HepG2 (cell line): ENCODE measurements at regions not wholly inside any gene's neighbourhood (a gene's known extent, or its start where the extent isn't known, plus 50 kb on each side); places are given as distances from the start of the nearest gene placed in this dataset.
A peak's percentile ranks its signal among the peaks of the same experiment; 100 is the strongest.

Experiments
- AKNA ChIP-seq: sonication (generic); formaldehyde crosslinking; IDR thresholded peaks from 2 replicates; pipeline ENCODE4 v1.4.0; 2020; ENCODE audit warnings: missing genetic modification reagents, borderline replicate concordance
- CBFB ChIP-seq: sonication (generic); formaldehyde crosslinking; IDR thresholded peaks from 2 replicates; pipeline ENCODE4 v1.4.0; 2020; ENCODE audit warnings: missing genetic modification reagents
- CBX2 ChIP-seq, 2 experiments: fragments of 200-600 bp in 1 of 2; sonication (generic); formaldehyde crosslinking in 1 of 2; IDR thresholded peaks; 2 replicates each; pipeline versions ENCODE4 v1.7.0 to v1.8.1; 2018 to 2022; ENCODE audit warnings: low read depth in 2 of 2, low read length in 1 of 2, mild to moderate bottlenecking in 1 of 2, missing genetic modification reagents in 1 of 2
- FOXJ3 ChIP-seq: sonication (generic); formaldehyde crosslinking; IDR thresholded peaks from 2 replicates; pipeline ENCODE4 v1.4.0; 2020; ENCODE audit warnings: missing genetic modification reagents, mild to moderate bottlenecking, borderline replicate concordance
- FOXO4 ChIP-seq: sonication (generic); formaldehyde crosslinking; conservative IDR thresholded peaks from 2 replicates; pipeline ENCODE4 v1.8.1; 2023; ENCODE audit warnings: missing genetic modification reagents
- HNF4A ChIP-seq: sonication (generic); formaldehyde crosslinking; IDR thresholded peaks from 2 replicates; pipeline ENCODE4 v1.4.0; 2020; ENCODE audit warnings: missing genetic modification reagents
- HNRNPK ChIP-seq: fragments of 200-400 bp; formaldehyde crosslinking; IDR thresholded peaks from 2 replicates; pipeline ENCODE4 v1.6.1; 2018; ENCODE audit warnings: low read length, low read depth, moderate library complexity, mild to moderate bottlenecking; ENCODE audit not compliant: poor library complexity, severe bottlenecking
- IRF1 ChIP-seq: sonication (generic); formaldehyde crosslinking; IDR thresholded peaks from 2 replicates; pipeline ENCODE4 v1.4.0; 2020; ENCODE audit warnings: low read depth, mild to moderate bottlenecking, missing genetic modification reagents
- KAT8 ChIP-seq: IDR thresholded peaks from 2 replicates; pipeline ENCODE4 v1.6.1; 2016; ENCODE audit warnings: missing genetic modification reagents, missing compliant biosample characterization
- MTERF4 ChIP-seq: sonication (generic); formaldehyde crosslinking; IDR thresholded peaks from 2 replicates; pipeline ENCODE4 v1.8.0; 2023; ENCODE audit warnings: mild to moderate bottlenecking, missing genetic modification reagents
- NFYB ChIP-seq: sonication (generic); formaldehyde crosslinking; IDR thresholded peaks from 2 replicates; pipeline ENCODE4 v1.4.0; 2020; ENCODE audit warnings: missing genetic modification reagents
- SATB2 ChIP-seq: sonication (generic); formaldehyde crosslinking; IDR thresholded peaks from 2 replicates; pipeline ENCODE4 v1.5.0; 2020; ENCODE audit warnings: missing genetic modification reagents
- SP5 ChIP-seq: IDR thresholded peaks from 2 replicates; pipeline ENCODE4 v1.6.1; 2016; ENCODE audit warnings: low read depth, borderline replicate concordance
- TEAD2 ChIP-seq: sonication (generic); formaldehyde crosslinking; IDR thresholded peaks from 2 replicates; pipeline ENCODE4 v1.9.0; 2021; ENCODE audit warnings: missing genetic modification reagents
- TOPORS ChIP-seq: sonication (generic); formaldehyde crosslinking; IDR thresholded peaks from 2 replicates; pipeline ENCODE4 v1.8.0; 2023; ENCODE audit warnings: mild to moderate bottlenecking, missing genetic modification reagents
- ZBTB2 ChIP-seq: sonication (generic); formaldehyde crosslinking; IDR thresholded peaks from 2 replicates; pipeline ENCODE4 v1.8.0; 2022; ENCODE audit warnings: low read depth, missing genetic modification reagents
- ZNF138 ChIP-seq: sonication (generic); formaldehyde crosslinking; IDR thresholded peaks from 2 replicates; pipeline ENCODE4 v1.5.0; 2020; ENCODE audit warnings: mild to moderate bottlenecking, low read depth, missing genetic modification reagents
- ZNF205 ChIP-seq: IDR thresholded peaks from 2 replicates; pipeline ENCODE4 v1.6.1; 2018; ENCODE audit warnings: missing biosample characterization, missing genetic modification reagents
- ZNF709 ChIP-seq: sonication (generic); formaldehyde crosslinking; IDR thresholded peaks from 2 replicates; pipeline ENCODE4 v1.5.0; 2020; ENCODE audit warnings: mild to moderate bottlenecking, missing genetic modification reagents

- no peak for TF ChIP-seq KAT8 (CRISPR knock-in tag)
- no peak for TF ChIP-seq HNRNPK
- no peak for TF ChIP-seq MTERF4 (CRISPR knock-in tag)
- TF ChIP-seq FOXO4 (CRISPR knock-in tag), result no peak
- no peak for TF ChIP-seq CBX2 (IDR thresholded peaks at IDR 0.05; ENCODE audit: low read depth, low read length)
- no peak for TF ChIP-seq CBX2 (CRISPR knock-in tag; IDR thresholded peaks at IDR 0.05; ENCODE audit: low read depth)
- TF ChIP-seq ZBTB2 (CRISPR knock-in tag), result no peak
- TF ChIP-seq AKNA (CRISPR knock-in tag), result no peak
- TF ChIP-seq SP5 (CRISPR knock-in tag), result peak; percentile 76; the same call in 1 of the 2 replicates
- TF ChIP-seq IRF1 (CRISPR knock-in tag), result no peak
- TF ChIP-seq NFYB, result no peak
- TF ChIP-seq HNF4A (CRISPR knock-in tag), result 0 out of 2 replicates have a peak, but pooled peaks have one; percentile 16
- TF ChIP-seq ZNF709 (CRISPR knock-in tag), result peak; percentile 58; the same call in 1 of the 2 replicates
- no peak for TF ChIP-seq ZNF138 (CRISPR knock-in tag)
- no peak for TF ChIP-seq TOPORS (CRISPR knock-in tag)
- TF ChIP-seq ZNF205 (CRISPR knock-in tag), result no peak
- TF ChIP-seq TEAD2, result no peak
- no peak for TF ChIP-seq SATB2 (CRISPR knock-in tag)
- no peak for TF ChIP-seq CBFB (CRISPR knock-in tag)
- no peak for TF ChIP-seq FOXJ3 (CRISPR knock-in tag)
Observed at GRCh38 chr12:132430838-132431774, 58.8 kb upstream of the FBRSL1 start (continued).
